GM12872 (cell line): ENCODE measurements at regions not wholly inside any gene's neighbourhood (a gene's known extent, or its start where the extent isn't known, plus 50 kb on each side); places are given as distances from the start of the nearest gene placed in this dataset.

ENCODE experiments used
- TF ChIP-seq, protein P1 (sequence below): IDR thresholded peaks from 3 replicates; pipeline ENCODE4 v1.5.1; 2011; ENCODE audit warnings: low read depth, mild to moderate bottlenecking, low read length, moderate library complexity; ENCODE audit not compliant: insufficient read depth

DNA sequence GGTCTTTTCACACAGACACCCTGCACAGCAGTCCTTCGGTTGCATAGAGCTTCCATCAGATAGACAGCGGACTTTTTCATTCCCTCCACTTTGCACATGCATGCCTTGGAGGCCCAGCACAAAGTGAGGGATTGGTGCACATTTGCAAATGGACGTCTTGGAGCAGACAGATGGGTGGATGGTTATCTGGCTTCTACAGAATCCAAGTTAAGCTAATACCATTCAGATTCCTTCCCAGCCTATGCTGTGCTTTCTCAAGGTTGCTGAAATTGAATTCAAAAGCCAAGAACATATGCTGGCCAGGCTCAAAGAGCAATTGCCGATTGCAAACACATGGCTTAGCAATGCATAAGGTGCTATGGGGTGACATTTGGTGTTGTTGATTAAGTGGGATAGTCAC is 186.4 kb downstream of the VAPA start:
- TF ChIP-seq, protein P1, sequence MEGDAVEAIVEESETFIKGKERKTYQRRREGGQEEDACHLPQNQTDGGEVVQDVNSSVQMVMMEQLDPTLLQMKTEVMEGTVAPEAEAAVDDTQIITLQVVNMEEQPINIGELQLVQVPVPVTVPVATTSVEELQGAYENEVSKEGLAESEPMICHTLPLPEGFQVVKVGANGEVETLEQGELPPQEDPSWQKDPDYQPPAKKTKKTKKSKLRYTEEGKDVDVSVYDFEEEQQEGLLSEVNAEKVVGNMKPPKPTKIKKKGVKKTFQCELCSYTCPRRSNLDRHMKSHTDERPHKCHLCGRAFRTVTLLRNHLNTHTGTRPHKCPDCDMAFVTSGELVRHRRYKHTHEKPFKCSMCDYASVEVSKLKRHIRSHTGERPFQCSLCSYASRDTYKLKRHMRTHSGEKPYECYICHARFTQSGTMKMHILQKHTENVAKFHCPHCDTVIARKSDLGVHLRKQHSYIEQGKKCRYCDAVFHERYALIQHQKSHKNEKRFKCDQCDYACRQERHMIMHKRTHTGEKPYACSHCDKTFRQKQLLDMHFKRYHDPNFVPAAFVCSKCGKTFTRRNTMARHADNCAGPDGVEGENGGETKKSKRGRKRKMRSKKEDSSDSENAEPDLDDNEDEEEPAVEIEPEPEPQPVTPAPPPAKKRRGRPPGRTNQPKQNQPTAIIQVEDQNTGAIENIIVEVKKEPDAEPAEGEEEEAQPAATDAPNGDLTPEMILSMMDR: no peak

GRCh38 chr18:10100941-10101701 is 187.3 kb downstream of the VAPA start:
- TF ChIP-seq, protein P1: no peak

GRCh38 chr18:10101729-10102128 is 187.9 kb downstream of the VAPA start:
- TF ChIP-seq, protein P1: no peak

DNA sequence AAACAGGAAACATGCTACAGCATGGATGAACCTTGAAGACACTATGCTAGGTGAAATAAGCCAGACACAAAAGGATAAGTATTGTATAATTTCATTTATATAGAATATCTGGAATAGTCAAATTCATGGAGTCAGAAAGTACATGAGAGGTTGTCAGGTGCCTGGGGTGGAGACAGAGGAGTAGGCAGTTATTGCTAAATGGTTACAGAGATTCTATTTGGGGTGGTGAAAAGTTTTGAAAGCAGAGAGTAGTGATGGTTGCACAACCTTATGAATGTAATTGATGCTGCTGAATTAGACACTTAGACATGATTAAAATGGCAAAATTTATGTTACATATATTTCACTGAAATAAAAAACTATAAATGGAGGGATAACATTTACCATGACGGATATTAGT is 197.4 kb downstream of the VAPA start:
- TF ChIP-seq, protein P1: no peak

DNA sequence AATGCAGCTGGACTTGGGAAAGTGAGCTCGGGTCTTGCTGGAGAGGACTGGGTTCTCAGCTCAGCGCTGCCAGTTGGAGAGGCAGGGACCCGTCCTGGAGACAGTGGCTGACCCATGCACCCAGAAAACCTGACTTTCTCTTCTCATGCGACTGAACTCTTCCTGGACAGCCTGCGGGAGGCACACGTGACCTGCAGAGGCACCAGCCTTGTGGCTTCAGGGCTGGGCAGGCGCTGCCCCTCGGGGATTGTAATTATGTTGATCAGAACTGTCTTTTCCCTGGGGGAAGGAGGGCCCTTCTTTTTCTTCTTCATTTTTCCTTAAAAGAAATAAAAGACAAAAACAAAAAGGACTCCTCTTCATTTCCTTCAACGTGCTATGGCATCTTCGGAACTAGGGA is 198.1 kb downstream of the VAPA start:
- TF ChIP-seq, protein P1: no peak

DNA sequence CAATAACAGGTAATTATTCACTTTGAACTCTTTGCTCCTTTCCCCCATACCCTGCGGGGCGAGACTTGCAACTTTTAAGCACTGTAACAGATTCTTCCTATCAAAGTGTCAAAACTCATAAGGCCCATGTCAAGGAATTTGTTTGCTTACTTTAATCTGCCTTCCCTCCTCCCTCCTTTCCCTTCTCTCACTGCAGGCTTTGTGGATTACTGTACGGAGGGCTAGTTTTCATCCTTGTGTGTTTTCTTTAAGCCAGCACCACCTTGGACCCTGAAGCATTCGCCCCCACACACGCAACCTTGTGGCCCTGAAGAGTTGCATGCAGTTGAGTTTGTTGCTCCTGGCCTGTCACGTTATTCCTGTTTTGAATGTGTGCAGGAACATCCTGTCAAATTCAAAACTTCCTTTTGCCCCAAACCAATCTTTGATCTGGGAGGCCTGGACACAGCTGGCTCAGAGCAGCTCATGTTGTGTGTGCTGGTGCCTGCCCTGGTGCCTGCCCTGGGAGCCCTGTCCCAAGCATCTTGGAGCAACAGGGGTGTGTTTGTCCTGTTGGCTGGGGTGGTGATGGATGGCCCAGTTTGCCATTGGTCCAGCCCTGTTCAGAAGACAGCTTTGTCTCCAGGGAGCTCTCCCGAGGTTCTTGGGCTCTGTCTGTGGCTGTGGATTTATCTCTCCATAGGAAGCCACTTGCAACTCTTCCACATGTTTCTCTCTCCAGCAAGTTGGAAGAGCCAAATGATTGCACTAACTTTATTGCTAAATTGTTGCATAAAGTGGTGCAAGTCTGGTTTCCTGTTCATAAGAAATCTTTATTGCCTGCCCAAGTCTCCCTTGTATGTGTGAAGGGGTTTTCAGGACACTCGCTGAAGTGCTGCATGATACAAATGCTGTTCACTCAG is 199.6 kb downstream of the VAPA start:
- TF ChIP-seq, protein P1: no peak

- TF ChIP-seq, protein P1: no peak
Measured at GRCh38 chr18:10114717-10115463, 201.1 kb downstream of the VAPA start.
